NOMO-1 (cell line): ENCODE measurements at regions not wholly inside any gene's neighbourhood (a gene's known extent, or its start where the extent isn't known, plus 50 kb on each side); places are given as distances from the start of the nearest gene placed in this dataset.
"Not testable (repeated sequence)": the region's sequence is repeated elsewhere in the genome, so short reads cannot be mapped to it uniquely, and the experiment has no call there.

Experiments used
- DNase-seq, 2 experiments: peaks; one replicate each; lab custom pipeline; 2025; ENCODE audit not compliant: unreplicated experiment in 2 of 2; lab: John Stamatoyannopoulos, UW

GRCh38 chr5:75848077-75848476 lies 130.8 kb upstream of the POC5 start:
- no peak for DNase-seq

- peak; percentile 69 to 94 for DNase-seq
These were observed 130.4 kb upstream of the POC5 start for GRCh38 chr5:75847561-75848021.

GRCh38 chr5:75844301-75844700 lies 127.1 kb upstream of the POC5 start:
- DNase-seq, result no peak

- no peak for DNase-seq
These were observed 126.1 kb upstream of the POC5 start for GRCh38 chr5:75843319-75843718.

GRCh38 chr5:75839547-75839946 lies 122.3 kb upstream of the POC5 start:
- no peak for DNase-seq

GRCh38 chr5:75837258-75837841 lies 120.1 kb upstream of the POC5 start:
- DNase-seq, result peak in 1 of 2 experiments; percentile 20

GRCh38 chr5:75831561-75831960 lies 114.3 kb upstream of the POC5 start:
- DNase-seq, result no peak

- DNase-seq, result no peak
These were observed 110.8 kb upstream of the POC5 start for GRCh38 chr5:75828029-75828428.

GRCh38 chr5:75824323-75824722 lies 107.1 kb upstream of the POC5 start:
- no peak for DNase-seq

GRCh38 chr5:75823811-75824210 lies 106.6 kb upstream of the POC5 start:
- no peak for DNase-seq

- DNase-seq, result no peak
These were observed 101.4 kb upstream of the POC5 start for GRCh38 chr5:75818661-75819060.

- not testable (repeated sequence) for DNase-seq
These were observed 82.5 kb upstream of the POC5 start for GRCh38 chr5:75799695-75800094.

- not testable (repeated sequence) for DNase-seq
These were observed 52.1 kb upstream of the POC5 start for GRCh38 chr5:75769338-75769737.
